HG03565 (cell line): ENCODE measurements at regions not wholly inside any gene's neighbourhood (a gene's known extent, or its start where the extent isn't known, plus 50 kb on each side); places are given as distances from the start of the nearest gene placed in this dataset.

ENCODE experiments used
- ATAC-seq: cut with Tn5 transposase; IDR thresholded peaks from one replicate; pipeline ENCODE4 v1.9.1; 2021; ENCODE audit warnings: mild to moderate bottlenecking, moderate library complexity; ENCODE audit not compliant: unreplicated experiment

- no peak for ATAC-seq
Measured at GRCh38 chr7:124364283-124364682, 331.4 kb upstream of the TMEM229A start.

- ATAC-seq: no peak
Measured at GRCh38 chr7:124354201-124354600, 321.3 kb upstream of the TMEM229A start.

- ATAC-seq: no peak
Measured at GRCh38 chr7:124351950-124352349, 319.1 kb upstream of the TMEM229A start.

DNA sequence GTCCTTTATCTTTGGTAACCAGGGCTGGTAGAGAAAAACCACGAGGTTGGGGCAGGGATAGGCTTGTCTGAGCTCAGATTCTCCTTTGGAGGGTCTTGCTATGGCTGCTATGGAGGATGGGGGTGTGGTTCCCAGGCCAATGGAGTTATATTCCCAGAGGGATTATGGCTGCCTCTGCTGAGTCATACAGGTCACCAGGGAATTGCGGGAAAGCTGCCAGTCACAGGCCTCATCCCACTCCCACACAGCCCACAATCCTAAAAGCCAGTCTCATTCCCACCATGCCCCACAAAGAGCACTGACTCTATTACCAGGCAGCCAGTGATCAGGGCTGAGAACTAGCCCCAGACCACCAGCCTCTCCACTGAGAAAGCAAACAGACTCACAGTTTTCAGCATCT is 316.6 kb upstream of the TMEM229A start:
- no peak for ATAC-seq

- no peak for ATAC-seq
Measured at GRCh38 chr7:124338861-124339260, 306.0 kb upstream of the TMEM229A start.

GRCh38 chr7:124330731-124331407 is 298.0 kb upstream of the TMEM229A start:
- ATAC-seq: no peak

DNA sequence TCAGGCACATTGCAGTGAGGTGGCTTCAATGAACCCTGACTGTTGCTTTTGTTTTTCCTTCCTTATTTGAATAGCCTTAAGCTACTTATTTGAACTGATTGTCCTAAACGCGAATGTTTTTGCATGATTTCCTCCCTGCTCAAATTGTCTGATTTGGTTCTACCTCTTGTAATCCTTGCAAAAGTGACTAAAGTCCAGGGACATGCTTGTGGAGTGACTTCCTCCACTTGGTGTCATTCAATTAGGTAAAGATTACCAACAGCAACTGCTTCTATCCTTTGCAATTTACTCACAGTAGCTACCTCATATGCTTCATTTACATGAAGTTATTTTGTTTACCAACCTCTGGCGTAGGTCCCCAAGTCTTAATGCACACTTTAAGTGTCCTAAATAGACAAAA is 295.9 kb upstream of the TMEM229A start:
- no peak for ATAC-seq

DNA sequence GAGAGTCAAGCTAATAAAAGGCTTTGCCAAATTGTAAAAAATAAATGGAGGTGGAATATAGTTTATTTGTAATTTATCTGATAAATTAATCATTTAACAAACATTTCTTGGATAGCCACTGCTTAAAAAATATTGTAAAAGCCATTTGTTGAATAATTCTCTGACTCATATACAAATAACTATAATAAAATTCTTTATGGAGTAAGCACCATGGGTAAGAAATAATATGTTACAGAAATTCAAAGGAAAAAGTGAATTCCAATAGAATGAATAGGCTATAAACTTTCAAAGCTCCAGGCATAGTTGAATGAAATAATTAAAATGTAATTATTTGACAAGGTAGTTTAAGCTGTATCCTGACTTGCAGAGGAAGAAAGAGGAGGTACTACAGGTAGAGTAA is 291.4 kb upstream of the TMEM229A start:
- no peak for ATAC-seq

GRCh38 chr7:124323597-124323996 is 290.7 kb upstream of the TMEM229A start:
- no peak for ATAC-seq

DNA sequence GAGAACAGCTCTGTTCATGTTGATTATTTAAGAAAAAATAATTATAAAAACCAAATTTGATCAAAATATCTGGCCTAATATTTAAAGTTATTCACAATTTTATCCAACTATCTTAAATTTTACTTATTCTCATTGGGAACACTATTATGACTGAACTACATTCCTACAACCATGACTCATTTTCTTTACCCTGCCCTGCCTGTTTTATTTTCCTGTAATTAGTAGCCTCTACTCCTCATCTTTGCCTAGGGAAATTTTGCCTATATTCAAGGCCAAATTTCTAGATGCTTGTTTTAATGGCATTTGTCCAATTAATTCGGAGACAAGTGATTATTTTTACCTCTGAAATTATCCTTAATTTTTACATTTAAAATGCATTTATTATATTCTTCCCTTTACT is 289.7 kb upstream of the TMEM229A start:
- no peak for ATAC-seq

DNA sequence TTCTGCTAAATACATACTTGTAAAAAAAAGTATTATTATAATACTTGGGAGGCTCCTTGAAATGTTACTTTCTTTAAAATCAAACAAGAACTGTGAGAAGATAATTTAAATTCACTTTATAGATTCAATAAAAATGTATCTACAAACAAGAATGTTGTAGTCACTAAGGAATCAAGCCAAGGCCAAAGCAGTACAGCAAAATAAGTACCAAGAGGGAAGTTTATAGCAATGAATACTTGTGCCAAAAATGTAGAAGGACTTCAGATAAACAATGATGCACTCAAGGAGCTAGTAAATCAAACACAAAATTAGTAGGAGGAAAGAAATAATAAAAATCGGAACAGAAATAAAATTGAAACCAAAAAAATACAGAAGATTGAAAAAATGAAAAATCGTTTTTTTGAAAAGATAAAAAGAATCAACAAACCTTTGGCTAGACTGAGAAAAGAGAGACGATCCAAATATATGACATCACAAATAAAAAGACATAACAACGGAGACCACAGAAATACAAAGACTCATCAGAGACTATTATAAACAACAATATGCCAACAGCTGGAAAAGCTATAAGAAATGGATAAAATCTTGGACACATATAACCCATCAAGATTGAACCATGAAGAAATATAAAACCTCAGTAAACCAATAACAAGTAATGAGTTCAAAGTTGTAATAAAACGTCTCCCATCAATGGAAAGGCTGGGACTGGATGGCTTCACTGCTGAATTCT is 286.0 kb upstream of the TMEM229A start:
- no peak for ATAC-seq

GRCh38 chr7:124310934-124311390 is 278.1 kb upstream of the TMEM229A start:
- no peak for ATAC-seq

DNA sequence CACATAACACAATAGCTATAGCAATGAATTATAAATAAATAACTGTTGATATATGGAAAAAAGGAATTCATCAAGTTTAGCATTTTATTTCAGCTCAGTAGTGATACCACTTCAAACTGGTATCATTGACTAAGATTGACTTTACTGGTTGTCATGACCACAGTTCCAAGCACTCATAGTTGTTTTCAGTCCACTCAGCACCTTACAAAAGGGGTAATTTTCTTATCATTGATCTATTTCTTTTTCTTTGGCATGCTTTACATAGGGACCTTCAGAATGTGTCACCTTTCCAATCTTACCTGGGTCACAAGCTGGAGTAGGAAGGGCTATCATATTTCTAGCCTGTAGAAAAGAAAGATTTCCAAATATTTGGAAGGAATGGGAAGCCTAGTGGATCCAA is 275.5 kb upstream of the TMEM229A start:
- ATAC-seq: no peak

DNA sequence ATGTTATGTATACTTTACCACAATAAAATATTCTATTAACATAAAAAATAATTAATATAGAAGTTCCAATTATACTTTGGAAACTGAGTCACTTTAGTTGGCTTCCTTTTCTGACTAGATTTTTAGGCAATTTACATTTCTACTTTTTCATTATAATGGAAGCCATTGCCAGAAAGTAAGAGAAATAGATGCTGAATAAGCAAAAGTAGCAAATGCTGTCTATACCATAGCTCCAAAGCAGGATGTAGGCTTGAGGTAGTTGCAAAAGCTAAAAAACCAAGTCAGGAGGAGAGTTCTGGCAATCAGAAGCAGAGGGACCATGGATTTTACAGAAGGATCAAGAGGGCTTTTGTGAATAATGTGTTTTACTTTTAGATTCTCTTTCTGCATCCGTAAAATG is 262.4 kb upstream of the TMEM229A start:
- ATAC-seq: no peak

GRCh38 chr7:124284937-124285336 is 252.1 kb upstream of the TMEM229A start:
- ATAC-seq: no peak

- ATAC-seq: peak; percentile 98
Measured at GRCh38 chr7:124276005-124276622, 243.2 kb upstream of the TMEM229A start.

DNA sequence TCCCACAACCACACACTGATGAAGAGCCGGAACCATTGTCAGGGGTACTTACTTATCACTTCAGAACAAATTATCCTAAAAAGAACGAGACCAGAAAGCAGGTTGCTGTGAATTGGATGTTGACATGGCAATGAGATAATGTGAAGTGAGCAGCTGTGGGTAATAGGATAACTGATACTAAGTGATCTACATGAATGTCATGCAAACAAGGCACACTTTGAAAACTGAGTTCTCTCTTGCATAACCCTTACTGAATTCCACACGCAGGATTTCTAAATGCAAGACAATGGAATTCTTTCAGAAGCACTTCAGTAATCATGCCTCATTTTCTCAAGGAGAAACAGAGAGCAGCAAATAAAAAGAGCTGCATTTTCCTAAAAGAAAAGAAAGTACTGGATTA is 242.5 kb upstream of the TMEM229A start:
- no peak for ATAC-seq

GRCh38 chr7:124269774-124270173 is 236.9 kb upstream of the TMEM229A start:
- no peak for ATAC-seq

- ATAC-seq: no peak
Measured at GRCh38 chr7:124267154-124267553, 234.3 kb upstream of the TMEM229A start.

DNA sequence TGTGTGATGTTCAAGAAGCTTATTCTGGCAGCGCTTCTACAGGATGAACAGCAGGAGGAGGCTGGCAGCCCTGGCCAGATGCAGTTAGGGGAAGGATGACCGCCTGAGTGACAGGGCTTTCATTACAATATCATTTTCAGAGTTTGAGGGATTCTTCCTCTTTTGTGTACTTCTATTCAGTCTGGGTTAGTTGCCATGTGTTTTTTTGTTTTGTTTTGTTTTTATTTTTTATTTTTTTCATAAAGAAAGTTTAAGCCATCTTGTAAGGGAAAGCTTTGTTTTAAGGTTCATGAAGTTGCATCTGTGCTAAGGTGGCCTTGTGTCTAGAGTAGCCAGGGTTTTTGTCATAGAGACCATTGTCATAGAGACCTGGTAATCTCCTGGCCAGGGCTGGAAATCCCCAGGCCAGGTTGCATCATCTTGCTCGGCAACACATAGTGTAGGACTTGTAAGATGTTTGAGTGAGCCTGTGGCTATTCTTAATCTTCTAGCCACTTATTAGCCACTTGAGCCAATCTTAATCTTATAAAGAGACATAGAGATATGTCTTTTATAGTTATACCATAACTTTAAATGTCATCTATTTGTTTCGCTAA is 230.5 kb upstream of the TMEM229A start:
- ATAC-seq: peak; percentile 98

GRCh38 chr7:124261710-124262109 is 228.8 kb upstream of the TMEM229A start:
- ATAC-seq: no peak
